ENCODE measurements at regions not wholly inside any gene's neighbourhood (a gene's known extent, or its start where the extent isn't known, plus 50 kb on each side); places are given as distances from the start of the nearest gene placed in this dataset.
"Not testable (repeated sequence)": the region's sequence is repeated elsewhere in the genome, so short reads cannot be mapped to it uniquely, and the experiment has no call there.

DNA sequence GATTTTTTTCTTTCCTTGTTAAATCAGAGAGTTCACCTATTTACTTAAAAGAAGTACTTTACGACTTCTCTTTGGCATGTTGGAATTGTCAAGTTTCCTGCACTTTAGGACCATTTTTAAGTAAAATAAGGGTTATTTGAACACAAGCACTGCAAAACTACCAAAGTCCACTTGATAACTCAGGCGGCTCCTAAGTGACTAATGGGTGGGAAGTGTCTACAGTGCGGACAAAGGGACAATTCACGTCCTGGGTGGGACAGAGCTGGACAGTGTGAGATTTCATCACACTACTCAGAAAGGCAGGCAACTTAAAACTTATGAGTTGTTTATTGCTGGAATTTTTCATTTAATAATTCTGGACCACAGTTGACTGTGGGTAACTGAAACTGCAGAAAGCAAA is 590.2 kb upstream of the UBE2E2 start:
- no peak for DNase-seq

GRCh38 chr3:22615790-22616189 is 587.3 kb upstream of the UBE2E2 start:
- no peak for DNase-seq

- DNase-seq, result no peak
Observed at GRCh38 chr3:22617372-22617771, 585.8 kb upstream of the UBE2E2 start.

DNA sequence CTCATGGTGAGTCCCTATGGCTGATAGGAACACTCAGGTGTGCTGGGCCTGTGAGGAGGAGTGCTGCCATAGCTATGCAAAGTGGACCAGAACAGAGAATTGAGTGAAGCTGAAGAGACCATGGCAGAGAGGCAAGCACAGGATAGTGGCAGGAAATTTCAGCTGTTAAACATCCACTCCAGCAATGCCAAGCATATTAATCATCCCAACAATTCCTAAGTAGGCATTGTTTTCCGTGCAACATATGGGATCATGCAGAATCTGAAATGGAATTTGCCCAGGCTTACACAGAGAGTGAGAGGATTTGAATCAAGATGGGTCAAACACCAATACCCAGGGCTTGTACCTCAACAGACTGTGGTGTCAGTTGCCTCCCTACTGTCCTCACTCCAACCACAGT is 582.6 kb upstream of the UBE2E2 start:
- no peak for DNase-seq

GRCh38 chr3:22621205-22621809 is 581.8 kb upstream of the UBE2E2 start:
- no peak for DNase-seq

DNA sequence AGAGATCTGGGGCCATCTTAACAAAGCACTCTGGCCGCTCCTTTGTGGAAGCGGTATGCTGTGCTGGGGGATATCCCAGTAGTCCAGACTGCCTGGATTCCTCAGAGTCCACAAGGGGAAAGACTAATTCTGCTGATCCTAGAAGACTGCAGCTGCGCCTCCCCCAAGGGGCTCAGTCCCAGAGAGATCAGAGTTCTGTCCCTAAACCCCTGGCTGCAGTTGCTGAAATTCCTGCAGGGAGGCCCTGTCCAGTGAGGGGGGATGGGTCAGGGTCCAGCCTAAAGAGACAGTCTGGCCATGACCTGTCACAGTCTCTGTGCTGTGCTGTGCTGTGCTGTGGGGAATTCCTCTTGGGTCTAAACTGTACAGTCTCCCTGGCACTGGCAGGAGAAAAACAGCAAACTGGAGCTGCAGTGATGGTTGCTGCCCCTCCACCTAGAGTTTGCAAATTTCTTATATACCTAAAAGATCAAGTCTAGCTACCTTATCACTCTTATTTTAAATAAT is 575.1 kb upstream of the UBE2E2 start:
- DNase-seq, result no peak

- DNase-seq, result no peak
Observed at GRCh38 chr3:22632536-22632935, 570.6 kb upstream of the UBE2E2 start.

- no peak for DNase-seq
Observed at GRCh38 chr3:22634433-22634832, 568.7 kb upstream of the UBE2E2 start.

- no peak for DNase-seq
Observed at GRCh38 chr3:22659651-22660475, 543.3 kb upstream of the UBE2E2 start.

DNA sequence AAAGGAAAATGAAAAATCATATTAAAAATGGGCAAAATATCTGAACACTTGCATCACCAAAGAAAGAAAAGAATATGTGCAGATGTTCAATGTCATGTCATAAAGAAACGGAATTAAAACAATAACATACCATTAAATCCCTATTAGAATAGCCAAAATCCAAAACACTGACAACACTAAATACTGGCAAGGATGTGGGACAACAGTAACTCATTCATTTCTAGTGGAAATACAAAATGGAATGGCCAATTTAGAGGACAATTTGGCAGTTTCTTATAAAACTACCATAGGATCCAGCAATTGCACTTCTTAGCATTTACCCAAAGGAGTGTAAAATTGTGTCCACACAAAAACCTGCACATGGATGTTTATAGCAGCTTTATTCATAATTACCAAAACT is 542.5 kb upstream of the UBE2E2 start:
- DNase-seq, result no peak

DNA sequence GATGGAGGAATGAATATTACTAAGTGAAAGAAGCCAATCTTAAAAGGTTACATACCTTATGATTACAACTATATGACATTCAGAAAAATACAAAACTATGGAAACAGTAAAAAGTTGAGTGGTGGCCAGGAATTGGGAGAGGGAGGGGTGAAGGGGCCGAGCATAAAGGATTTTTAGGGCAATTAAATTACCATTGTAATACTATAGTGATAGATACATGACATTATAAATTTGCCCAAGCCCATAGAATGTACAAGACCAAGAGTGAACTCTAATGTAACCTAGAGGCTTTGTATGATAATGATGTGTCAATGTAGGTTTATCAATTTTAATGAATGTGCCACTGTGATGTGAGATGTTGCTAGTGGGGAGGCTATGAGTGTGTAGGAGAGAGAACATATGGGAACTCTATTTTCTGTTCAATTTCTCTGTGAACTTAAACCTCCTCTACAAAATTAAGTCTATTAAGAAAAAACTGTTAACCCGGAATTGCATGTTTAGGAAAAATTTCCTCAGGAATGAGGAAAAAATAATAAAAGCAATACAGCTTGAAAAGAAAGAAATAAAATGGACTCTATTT is 541.9 kb upstream of the UBE2E2 start:
- no peak for DNase-seq

DNA sequence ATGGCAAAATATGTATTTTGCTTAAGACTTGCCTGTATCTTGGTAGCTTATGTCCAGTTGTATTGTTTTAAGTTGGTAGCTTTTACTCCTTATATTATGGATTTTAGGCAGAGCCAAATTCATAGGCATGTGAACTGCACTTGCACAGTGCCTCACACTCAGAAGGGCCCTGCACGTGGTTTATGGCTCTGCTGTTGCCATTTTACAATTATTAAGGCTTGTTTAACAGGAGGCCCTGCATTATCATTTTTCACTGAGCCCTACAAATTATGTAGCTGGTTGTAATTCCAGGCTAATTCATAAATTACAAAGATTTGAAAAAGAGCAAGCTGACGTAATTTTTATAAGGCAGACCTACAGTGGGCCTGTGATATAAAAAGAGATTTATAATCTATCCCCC is 537.6 kb upstream of the UBE2E2 start:
- no peak for DNase-seq

GRCh38 chr3:22666736-22667135 is 536.4 kb upstream of the UBE2E2 start:
- DNase-seq, result no peak

DNA sequence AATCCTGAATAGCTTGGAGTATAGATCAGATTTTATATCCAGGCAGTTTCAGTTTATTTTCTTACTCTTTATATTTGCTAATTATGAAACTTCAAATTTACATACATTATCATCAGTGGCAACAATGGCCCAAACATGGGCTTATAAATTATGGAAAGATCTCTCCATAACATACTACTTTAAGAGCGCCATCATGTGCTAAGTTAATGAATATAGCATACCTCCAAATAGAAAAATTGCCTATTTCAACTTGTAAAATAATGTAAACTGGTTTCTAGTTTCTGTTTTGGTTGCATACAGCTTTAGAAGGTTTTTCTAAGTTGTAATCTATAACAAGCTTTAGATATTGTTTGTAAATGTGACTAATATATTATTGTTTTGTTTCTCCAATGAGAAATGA is 531.3 kb upstream of the UBE2E2 start:
- DNase-seq, result no peak

DNA sequence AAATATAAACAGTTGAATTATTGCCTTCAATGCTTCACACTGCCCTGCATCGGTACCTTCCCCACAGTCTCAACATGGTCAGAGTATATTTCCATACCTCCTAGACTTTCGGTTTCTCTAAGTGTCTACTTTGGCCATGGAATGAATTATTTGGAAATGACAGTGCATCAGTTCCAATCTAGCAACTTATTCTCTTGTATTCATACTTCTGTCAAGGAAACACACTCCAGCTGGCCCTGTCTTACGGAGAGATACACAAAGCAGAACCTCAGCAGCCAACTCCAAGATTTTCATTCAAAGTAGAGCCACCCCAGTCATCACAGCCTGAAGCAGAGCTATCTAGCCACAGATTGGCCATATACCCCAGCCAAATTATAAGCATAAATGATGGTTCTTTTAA is 518.4 kb upstream of the UBE2E2 start:
- no peak for DNase-seq

- no peak for DNase-seq
Observed at GRCh38 chr3:22685597-22685996, 517.5 kb upstream of the UBE2E2 start.

DNA sequence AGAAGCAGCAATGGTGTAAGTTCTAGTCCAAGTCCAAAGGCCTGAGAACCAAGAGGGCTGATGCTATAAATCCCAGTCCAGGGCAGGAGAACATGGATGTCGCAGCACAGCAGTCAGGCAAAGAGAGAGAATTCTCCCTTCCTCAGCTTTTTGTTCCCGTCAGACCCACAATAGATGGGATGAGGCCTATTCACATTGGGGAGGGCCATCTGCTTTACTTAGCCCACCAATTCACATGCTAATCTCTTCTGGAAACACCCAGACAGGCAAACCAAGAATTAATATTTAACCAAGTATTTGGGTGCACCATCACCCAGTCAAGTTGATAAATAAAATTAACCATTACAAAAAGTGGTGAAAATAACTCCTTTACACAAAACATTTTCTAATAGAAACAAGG is 511.7 kb upstream of the UBE2E2 start:
- no peak for DNase-seq

GRCh38 chr3:22691856-22692628 is 511.1 kb upstream of the UBE2E2 start:
- DNase-seq, result no peak

GRCh38 chr3:22700876-22701275 is 502.3 kb upstream of the UBE2E2 start:
- DNase-seq, result no peak

DNA sequence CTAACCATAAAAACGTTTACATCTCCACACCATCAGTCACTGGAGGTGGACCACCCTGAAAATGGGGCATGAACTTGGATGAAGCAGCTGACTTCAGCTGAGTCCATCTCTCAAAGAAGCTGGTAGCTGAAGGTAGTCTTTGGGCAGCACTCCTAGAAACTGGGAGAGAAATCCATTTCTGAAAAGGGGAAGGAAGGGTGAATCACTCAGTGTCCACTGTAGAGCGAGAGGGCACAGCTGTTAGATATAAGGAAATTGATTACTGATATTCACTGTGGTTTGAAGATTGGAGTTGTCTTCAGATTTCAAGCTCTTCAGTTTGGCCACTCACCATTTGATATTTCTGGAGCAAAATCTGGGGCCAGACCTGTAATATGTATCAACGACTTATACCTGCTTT is 499.0 kb upstream of the UBE2E2 start:
- DNase-seq, result no peak

DNA sequence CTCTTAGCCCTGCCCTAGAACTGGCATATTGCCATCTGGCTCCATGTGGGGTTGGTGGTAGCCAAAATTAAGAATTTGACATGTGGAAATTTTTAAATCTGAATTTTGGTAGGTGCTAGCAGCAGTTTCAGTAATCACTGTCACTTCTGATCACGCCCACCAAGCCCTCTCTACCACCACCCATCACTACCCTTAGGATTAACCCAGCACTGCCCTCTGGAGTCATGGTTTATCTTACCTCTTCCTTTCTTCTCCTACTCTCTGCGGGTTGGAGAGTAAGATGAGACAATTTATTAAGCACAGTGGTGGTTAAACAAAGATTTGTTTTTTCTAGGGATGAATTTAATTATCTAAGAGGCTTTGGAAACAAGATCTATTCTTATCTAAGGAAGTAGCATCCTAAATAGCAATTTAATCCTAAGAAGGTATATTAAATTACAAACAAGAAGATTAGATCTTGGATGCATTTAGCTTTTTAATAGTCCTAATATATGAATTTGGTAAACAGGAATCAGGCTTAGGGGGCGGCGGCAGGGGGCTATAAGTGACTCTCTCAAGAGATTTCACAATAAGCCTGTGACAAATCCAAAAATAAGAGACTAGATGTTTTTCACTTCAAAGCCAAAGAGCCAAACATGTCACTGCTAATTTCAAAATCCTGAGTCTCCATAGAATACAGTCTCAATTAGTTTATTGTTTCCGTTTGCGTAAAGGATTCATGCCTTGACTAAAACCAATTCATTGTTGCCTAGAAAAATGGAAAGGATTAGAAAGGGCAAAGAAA is 498.4 kb upstream of the UBE2E2 start:
- no peak for DNase-seq

- DNase-seq, result not testable (repeated sequence)
Observed at GRCh38 chr3:22706922-22707321, 496.2 kb upstream of the UBE2E2 start.

- no peak for DNase-seq
Observed at GRCh38 chr3:22713936-22714335, 489.2 kb upstream of the UBE2E2 start.

Data from stimulated activated CD4-positive, alpha-beta T cell treated with anti-CD3 and anti-CD28 coated beads, Interleukin-4, amount 100 ng/mL, for 24 hours (primary cell).